PC-3 (cell line): ENCODE measurements at regions not wholly inside any gene's neighbourhood (a gene's known extent, or its start where the extent isn't known, plus 50 kb on each side); places are given as distances from the start of the nearest gene placed in this dataset.
A peak's percentile ranks its signal among the peaks of the same experiment; 100 is the strongest.

Experiments
- ATAC-seq: fragments of 200-7000 bp; cut with Tn5 transposase; 2 replicates; pipeline ENCODE4 v1.9.1; 2020; ENCODE audit warnings: mild to moderate bottlenecking, moderate library complexity
- BruUV-seq: library from RNA; stranded (reverse); fragments of 400-500 nt; replicated peaks from 2 replicates; lab custom pipeline; 2021; lab: Mats Ljungman, UMichigan
- CTCF ChIA-PET: fragments of 300-600 bp; sonication (Branson Sonifier 250); formaldehyde crosslinking; loops from one replicate; lab custom pipeline; 2022; ENCODE audit warnings: antibody characterized with exemption; lab: Charles Lee
- POLR2A ChIA-PET: fragments of 300-600 bp; sonication (Branson Sonifier 250); formaldehyde crosslinking; loops from one replicate; lab custom pipeline; 2022; ENCODE audit warnings: antibody characterized with exemption; ENCODE audit not compliant: unreplicated experiment; lab: Charles Lee
- DNase-seq: peaks from one replicate; pipeline ENCODE4 v3.0.0-alpha.2; 2015
- H2AFZ ChIP-seq: fragments of 300-600 bp; sonication (generic); 2 replicates; pipeline ENCODE4 v1.6.0; 2016; ENCODE audit warnings: antibody characterized with exemption, low read length
- H3F3A ChIP-seq: fragments of 300-600 bp; sonication (generic); one replicate; pipeline ENCODE4 v1.6.0; 2017; ENCODE audit warnings: antibody characterized with exemption, low read length, control low read depth, mild to moderate bottlenecking; ENCODE audit not compliant: unreplicated experiment
- H3K27ac ChIP-seq: fragments of 300-600 bp; sonication (generic); 2 replicates; pipeline ENCODE4 v1.5.1; 2016; ENCODE audit warnings: mild to moderate bottlenecking, low read length
- H3K27me3 ChIP-seq: fragments of 300-600 bp; sonication (generic); 2 replicates; pipeline ENCODE4 v1.6.1; 2016; ENCODE audit warnings: low read length, mixed read lengths
- H3K36me3 ChIP-seq: fragments of 300-600 bp; sonication (generic); 2 replicates; pipeline ENCODE4 v1.6.1; 2016; ENCODE audit warnings: low read depth, mixed run types, low read length, mixed read lengths
- H3K4me1 ChIP-seq: fragments of 300-600 bp; sonication (generic); 2 replicates; pipeline ENCODE4 v1.5.1; 2016; ENCODE audit warnings: low read length; ENCODE audit not compliant: insufficient read depth
- H3K4me2 ChIP-seq: fragments of 300-600 bp; sonication (generic); 2 replicates; pipeline ENCODE4 v1.6.0; 2016; ENCODE audit warnings: low read length
- H3K4me3 ChIP-seq: fragments of 300-600 bp; sonication (generic); 2 replicates; pipeline ENCODE4 v1.5.1; 2016; ENCODE audit warnings: mild to moderate bottlenecking, low read length, mixed read lengths
- H3K79me2 ChIP-seq: fragments of 300-600 bp; sonication (generic); 2 replicates; pipeline ENCODE4 v1.6.1; 2017; ENCODE audit warnings: low read length, mixed read lengths
- H3K9ac ChIP-seq: fragments of 300-600 bp; sonication (generic); 2 replicates; pipeline ENCODE4 v1.6.0; 2016; ENCODE audit warnings: mild to moderate bottlenecking, low read length
- H3K9me2 ChIP-seq: fragments of 300-600 bp; sonication (generic); replicated peaks from 2 replicates; pipeline ENCODE4 v1.6.1; 2016; ENCODE audit warnings: mixed run types, low read length, mixed read lengths
- H3K9me3 ChIP-seq: fragments of 300-600 bp; sonication (generic); 2 replicates; pipeline ENCODE4 v1.6.1; 2016; ENCODE audit warnings: low read length, mixed read lengths
- H4K20me1 ChIP-seq: fragments of 300-600 bp; sonication (generic); 2 replicates; pipeline ENCODE4 v1.6.1; 2016; ENCODE audit warnings: low read length, mixed read lengths
- EZH2 ChIP-seq: fragments of 300-600 bp; sonication (generic); IDR thresholded peaks from one replicate; pipeline ENCODE4 v1.6.1; 2017; ENCODE audit warnings: antibody characterized with exemption, mild to moderate bottlenecking, low read length; ENCODE audit not compliant: unreplicated experiment
- EZH2phosphoT487 ChIP-seq: fragments of 300-600 bp; sonication (generic); IDR thresholded peaks from 2 replicates; pipeline ENCODE4 v1.6.1; 2018; ENCODE audit warnings: mild to moderate bottlenecking, antibody characterized with exemption, low read length, borderline replicate concordance
- intact Hi-C: fragments of 100-400 bp; cut with micrococcal nuclease; formaldehyde crosslinking; loops from 2 replicates; pipeline ENCODE4 v1.9.0; 2023
- TF ChIP-seq, protein P1 (sequence below): fragments of 300-600 bp; sonication (generic); conservative IDR thresholded peaks from 2 replicates; pipeline ENCODE4 v1.5.1; 2017; ENCODE audit warnings: antibody characterized with exemption, low read depth, mild to moderate bottlenecking, low read length

- H3K9me2 ChIP-seq, result no peaks in the 10 kb centered on the region
- no peak for DNase-seq
- H3K4me3 ChIP-seq, result no peak overlapping the region
- no peak for ATAC-seq
- H4K20me1 ChIP-seq, result no peaks in the 10 kb centered on the region
- no peaks in the 10 kb centered on the region for H3K27me3 ChIP-seq
- H2AFZ ChIP-seq, result no peak overlapping the region
- BruUV-seq, result no TSS peak
- H3K27ac ChIP-seq, result no peak overlapping the region
- intact Hi-C loops, result no loop called here
- CTCF ChIA-PET, result no interaction called here
- H3K36me3 ChIP-seq, result no peaks in the 10 kb centered on the region
- H3K9me3 ChIP-seq, result no peaks in the 10 kb centered on the region
- H3K9ac ChIP-seq, result no peak overlapping the region
- no peak overlapping the region for H3K4me2 ChIP-seq
- H3K4me1 ChIP-seq, result no peaks in the 10 kb centered on the region
- POLR2A ChIA-PET, result no interaction called here
- H3F3A ChIP-seq, result no peaks in the 10 kb centered on the region
- TF ChIP-seq EZH2phosphoT487, result no peak
- TF ChIP-seq, protein P1, sequence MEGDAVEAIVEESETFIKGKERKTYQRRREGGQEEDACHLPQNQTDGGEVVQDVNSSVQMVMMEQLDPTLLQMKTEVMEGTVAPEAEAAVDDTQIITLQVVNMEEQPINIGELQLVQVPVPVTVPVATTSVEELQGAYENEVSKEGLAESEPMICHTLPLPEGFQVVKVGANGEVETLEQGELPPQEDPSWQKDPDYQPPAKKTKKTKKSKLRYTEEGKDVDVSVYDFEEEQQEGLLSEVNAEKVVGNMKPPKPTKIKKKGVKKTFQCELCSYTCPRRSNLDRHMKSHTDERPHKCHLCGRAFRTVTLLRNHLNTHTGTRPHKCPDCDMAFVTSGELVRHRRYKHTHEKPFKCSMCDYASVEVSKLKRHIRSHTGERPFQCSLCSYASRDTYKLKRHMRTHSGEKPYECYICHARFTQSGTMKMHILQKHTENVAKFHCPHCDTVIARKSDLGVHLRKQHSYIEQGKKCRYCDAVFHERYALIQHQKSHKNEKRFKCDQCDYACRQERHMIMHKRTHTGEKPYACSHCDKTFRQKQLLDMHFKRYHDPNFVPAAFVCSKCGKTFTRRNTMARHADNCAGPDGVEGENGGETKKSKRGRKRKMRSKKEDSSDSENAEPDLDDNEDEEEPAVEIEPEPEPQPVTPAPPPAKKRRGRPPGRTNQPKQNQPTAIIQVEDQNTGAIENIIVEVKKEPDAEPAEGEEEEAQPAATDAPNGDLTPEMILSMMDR, result no peak
- TF ChIP-seq EZH2, result no peak
- no peaks in the 10 kb centered on the region for H3K79me2 ChIP-seq
Measured at GRCh38 chr10:44647473-44647872, 262.6 kb upstream of the CXCL12 start.

GRCh38 chr10:44647877-44648542 lies 263.1 kb upstream of the CXCL12 start:
- TF ChIP-seq, protein P1, result no peak
- TF ChIP-seq EZH2phosphoT487 (no peak), EZH2 (no peak)
- no peaks in the 10 kb centered on the region for H3K9me2 ChIP-seq
- no peak overlapping the region for H3K4me2 ChIP-seq
- DNase-seq (no peak), ATAC-seq (no peak)
- no peaks in the 10 kb centered on the region for H3K79me2 ChIP-seq
- H3K4me3 ChIP-seq, result no peak overlapping the region
- H2AFZ ChIP-seq, result peak overlapping the region; percentile 39; the same call in 1 of the 2 replicates
- ChIA-PET CTCF (no interaction called here), POLR2A (no interaction called here)
- BruUV-seq, result no TSS peak
- H4K20me1 ChIP-seq, result no peaks in the 10 kb centered on the region
- H3F3A ChIP-seq, result no peaks in the 10 kb centered on the region
- intact Hi-C loops, result no loop called here
- H3K4me1 ChIP-seq, result no peaks in the 10 kb centered on the region
- H3K27me3 ChIP-seq, result no peaks in the 10 kb centered on the region
- no peak overlapping the region for H3K27ac ChIP-seq
- no peaks in the 10 kb centered on the region for H3K9me3 ChIP-seq
- H3K9ac ChIP-seq, result no peak overlapping the region
- H3K36me3 ChIP-seq, result no peaks in the 10 kb centered on the region

DNA sequence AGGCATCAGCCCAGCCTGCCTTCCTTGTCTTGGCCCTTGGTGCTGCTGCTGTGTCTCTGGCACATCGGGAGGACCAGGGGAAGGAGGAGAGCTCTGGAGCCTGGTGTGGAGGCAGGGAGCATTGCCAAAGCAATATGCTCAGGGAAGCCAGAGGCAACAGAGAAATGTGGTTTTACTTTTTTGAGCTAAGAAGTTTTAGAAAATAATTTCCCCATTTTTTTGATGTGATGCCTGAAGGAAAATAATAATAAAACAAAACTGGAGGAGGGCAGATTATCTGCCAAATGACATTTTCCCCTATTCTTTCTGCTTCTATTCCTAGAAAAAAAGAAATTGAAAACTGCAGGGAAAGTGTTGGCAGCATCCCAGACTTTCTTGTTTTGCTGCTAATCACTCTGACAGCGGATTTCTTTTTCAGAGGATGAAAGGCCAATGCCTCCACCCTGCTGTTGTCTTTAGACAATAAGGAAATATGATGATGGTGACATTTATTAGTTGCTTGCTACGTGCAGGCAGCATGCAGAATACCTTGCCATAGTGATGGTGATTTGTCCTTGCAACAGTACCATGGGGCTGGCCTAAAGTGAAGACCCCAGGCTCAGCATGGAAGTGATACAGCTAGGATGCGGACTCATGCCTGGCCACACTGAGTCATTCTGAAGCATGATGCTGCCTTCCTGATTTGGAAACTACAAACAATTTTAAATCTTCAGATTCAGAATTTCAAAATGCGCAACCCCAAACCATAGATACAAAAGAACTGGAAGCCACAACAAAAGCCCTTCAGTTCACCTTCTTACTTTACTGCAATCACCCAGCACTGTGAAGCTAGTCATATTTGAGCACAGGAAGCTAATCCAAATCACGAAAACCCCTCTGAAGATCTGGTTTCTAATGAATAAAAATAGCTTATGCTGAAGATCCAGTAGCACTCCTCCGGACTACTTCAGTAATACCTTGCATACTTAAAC lies 260.2 kb upstream of the TMEM72 start:
- no peaks in the 10 kb centered on the region for H3K4me1 ChIP-seq
- no TSS peak for BruUV-seq
- intact Hi-C loops, result no loop called here

More for the DNA sequence above, 260.2 kb upstream of the TMEM72 start:
- Histone ChIP-seq H3K9ac (no peak overlapping the region), H3K9me3 (no peaks in the 10 kb centered on the region), H3K36me3 (no peaks in the 10 kb centered on the region), H3F3A (no peaks in the 10 kb centered on the region), H3K79me2 (no peaks in the 10 kb centered on the region), H4K20me1 (no peaks in the 10 kb centered on the region), H2AFZ (no peak overlapping the region), H3K4me2 (no peak overlapping the region), H3K27me3 (no peaks in the 10 kb centered on the region), H3K9me2 (no peaks in the 10 kb centered on the region), H3K4me3 (no peak overlapping the region), H3K27ac (no peak overlapping the region)
- ChIA-PET CTCF (no interaction called here), POLR2A (interaction anchor here (0.6 kb wide), 1 partner anchor 74 kb away, joined by 4 read pairs; no protein-coding TSS in a partner anchor)
- no peak for TF ChIP-seq EZH2
- TF ChIP-seq EZH2phosphoT487, result no peak
- TF ChIP-seq, protein P1, result no peak
- DNase-seq, result no peak
- ATAC-seq, result no peak
